ENCODE measurements at regions not wholly inside any gene's neighbourhood (a gene's known extent, or its start where the extent isn't known, plus 50 kb on each side); places are given as distances from the start of the nearest gene placed in this dataset.

DNA sequence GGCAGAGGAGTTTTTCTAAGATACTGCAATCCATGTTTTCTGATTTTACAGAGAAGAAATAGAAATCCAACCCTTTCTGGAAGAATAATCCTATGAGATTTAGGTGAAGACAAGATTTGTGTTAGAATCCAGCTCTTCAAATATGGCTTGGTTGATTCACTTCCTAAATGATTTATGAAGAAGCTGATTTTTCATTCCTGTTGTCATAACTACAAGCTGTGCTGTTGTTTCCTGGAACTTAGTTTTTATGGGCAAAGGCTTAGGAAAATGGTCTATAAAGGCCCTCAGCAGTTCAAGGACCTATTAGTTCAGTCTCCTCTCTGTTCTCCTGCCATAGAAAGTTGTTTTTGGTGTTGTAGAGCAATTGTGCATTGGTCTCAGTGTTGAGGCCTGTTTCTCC is 174.2 kb upstream of the FAM20A start:
- no peak overlapping the region for H2AFZ ChIP-seq (ENCODE audit: low read depth, low read length)
- H3K4me3 ChIP-seq (ENCODE audit: insufficient read depth in 1 of 2, low read depth in 1 of 2, low read length in 2 of 2) = no peak overlapping the region
- DNase-seq = peak; percentile 15
- no peak overlapping the region for H3K4ac ChIP-seq (ENCODE audit: low read depth in 1 of 2, low read length in 2 of 2)
- no peak overlapping the region for H3K27ac ChIP-seq (ENCODE audit: low read length, poor library complexity, severe bottlenecking)
- no peaks in the 10 kb centered on the region for H3K79me1 ChIP-seq (replicated peaks; ENCODE audit: low read length, poor library complexity, severe bottlenecking)
- no peak overlapping the region for H2BK120ac ChIP-seq (ENCODE audit: low read depth, low read length)
- no peak overlapping the region for H2AK5ac ChIP-seq (ENCODE audit: low read length, severe bottlenecking)
- H4K91ac ChIP-seq (ENCODE audit: low read length) = no peak overlapping the region
- H3K9me3 ChIP-seq (ENCODE audit: control insufficient read depth, low read length) = no peaks in the 10 kb centered on the region
- no peak overlapping the region for H2BK12ac ChIP-seq (ENCODE audit: low read length in 2 of 2)
- peak overlapping the region in 1 of 2 experiments; percentile 11 for H3K18ac ChIP-seq (ENCODE audit: low read depth in 1 of 2, low read length in 2 of 2)
- H3K9ac ChIP-seq (ENCODE audit: low read length) = peak overlapping the region; percentile 84
- H3K14ac ChIP-seq (ENCODE audit: low read length in 2 of 2) = no peak overlapping the region
- no peaks in the 10 kb centered on the region for H3K27me3 ChIP-seq (ENCODE audit: control insufficient read depth in 1 of 2, insufficient read depth in 1 of 2, low read length in 2 of 2)
- H2BK15ac ChIP-seq (ENCODE audit: low read depth, poor library complexity, severe bottlenecking) = no peak overlapping the region
- no peaks in the 10 kb centered on the region for H3K36me3 ChIP-seq (ENCODE audit: control insufficient read depth in 1 of 2, insufficient read depth in 2 of 2, low read depth in 1 of 2, low read length in 2 of 2)
- H4K8ac ChIP-seq (ENCODE audit: low read length) = peak overlapping the region; percentile 84
- H3K23ac ChIP-seq (ENCODE audit: low read length in 2 of 2) = no peak overlapping the region
- no peak overlapping the region for H2BK5ac ChIP-seq (ENCODE audit: low read depth, low read length, poor library complexity, severe bottlenecking)
- peaks cover 4% of the 10 kb centered on the region for H3K4me1 ChIP-seq (ENCODE audit: control insufficient read depth, insufficient read depth, low read depth, low read length)
- no peak overlapping the region for H3K4me2 ChIP-seq (ENCODE audit: low read length, poor library complexity, severe bottlenecking)

DNA sequence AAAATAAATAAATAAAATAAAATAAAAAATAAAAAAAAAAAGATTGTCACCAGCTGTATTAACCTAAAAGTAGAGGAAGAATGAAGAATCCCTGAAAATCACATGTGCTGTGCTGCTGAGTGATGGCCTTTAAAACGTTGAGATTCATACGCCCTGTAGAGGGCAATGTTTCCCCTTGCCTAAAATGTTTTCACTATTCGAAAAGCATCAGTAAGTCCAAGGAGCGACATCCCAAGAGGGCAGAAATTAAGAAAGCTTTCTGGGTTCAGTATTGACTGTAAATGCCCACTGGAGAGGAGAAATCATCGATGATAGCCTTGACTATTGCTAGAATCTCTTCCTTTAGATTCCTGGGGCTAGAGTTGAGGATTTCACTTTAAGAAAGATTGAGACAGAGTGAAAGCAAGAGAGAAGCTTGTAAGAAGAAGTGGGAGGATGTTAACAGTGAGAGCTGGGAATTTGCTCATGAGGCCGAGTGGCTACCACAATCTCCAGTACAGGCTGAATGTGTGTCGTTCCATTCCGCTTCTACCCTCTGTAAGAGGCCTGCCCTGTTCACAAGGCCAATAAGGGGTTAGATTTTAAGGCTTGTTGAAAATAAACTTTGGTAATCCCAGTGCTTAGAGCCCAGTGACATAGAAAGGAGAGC is 170.8 kb upstream of the FAM20A start:
- Histone ChIP-seq H2BK5ac (ENCODE audit: low read depth, low read length, poor library complexity, severe bottlenecking) (no peak overlapping the region), H3K4me3 (ENCODE audit: insufficient read depth in 1 of 2, low read depth in 1 of 2, low read length in 2 of 2) (peak overlapping the region in 1 of 2 experiments; percentile 58), H2AK5ac (ENCODE audit: low read length, severe bottlenecking) (no peak overlapping the region), H3K23ac (ENCODE audit: low read length in 2 of 2) (no peak overlapping the region), H3K4ac (ENCODE audit: low read depth in 1 of 2, low read length in 2 of 2) (no peak overlapping the region), H3K36me3 (ENCODE audit: control insufficient read depth in 1 of 2, insufficient read depth in 2 of 2, low read depth in 1 of 2, low read length in 2 of 2) (no peaks in the 10 kb centered on the region), H4K8ac (ENCODE audit: low read length) (peak overlapping the region; percentile 49), H2BK12ac (ENCODE audit: low read length in 2 of 2) (peak overlapping the region in 1 of 2 experiments; percentile 17), H3K14ac (ENCODE audit: low read length in 2 of 2) (no peak overlapping the region), H3K27ac (ENCODE audit: low read length, poor library complexity, severe bottlenecking) (no peak overlapping the region), H2BK120ac (ENCODE audit: low read depth, low read length) (no peak overlapping the region), H3K9ac (ENCODE audit: low read length) (peak overlapping the region; percentile 79), H3K4me1 (ENCODE audit: control insufficient read depth, insufficient read depth, low read depth, low read length) (peaks cover 4% of the 10 kb centered on the region), H2BK15ac (ENCODE audit: low read depth, poor library complexity, severe bottlenecking) (no peak overlapping the region), H3K27me3 (ENCODE audit: control insufficient read depth in 1 of 2, insufficient read depth in 1 of 2, low read length in 2 of 2) (no peaks in the 10 kb centered on the region), H3K18ac (ENCODE audit: low read depth in 1 of 2, low read length in 2 of 2) (no peak overlapping the region), H3K4me2 (ENCODE audit: low read length, poor library complexity, severe bottlenecking) (no peak overlapping the region), H4K91ac (ENCODE audit: low read length) (peak overlapping the region; percentile 61), H3K9me3 (ENCODE audit: control insufficient read depth, low read length) (no peaks in the 10 kb centered on the region), H2AFZ (ENCODE audit: low read depth, low read length) (no peak overlapping the region), H3K79me1 (replicated peaks; ENCODE audit: low read length, poor library complexity, severe bottlenecking) (no peaks in the 10 kb centered on the region)
- 56% methylated on average over 8 of the region's 8 CpGs for WGBS
- DNase-seq = peak; percentile 76

DNA sequence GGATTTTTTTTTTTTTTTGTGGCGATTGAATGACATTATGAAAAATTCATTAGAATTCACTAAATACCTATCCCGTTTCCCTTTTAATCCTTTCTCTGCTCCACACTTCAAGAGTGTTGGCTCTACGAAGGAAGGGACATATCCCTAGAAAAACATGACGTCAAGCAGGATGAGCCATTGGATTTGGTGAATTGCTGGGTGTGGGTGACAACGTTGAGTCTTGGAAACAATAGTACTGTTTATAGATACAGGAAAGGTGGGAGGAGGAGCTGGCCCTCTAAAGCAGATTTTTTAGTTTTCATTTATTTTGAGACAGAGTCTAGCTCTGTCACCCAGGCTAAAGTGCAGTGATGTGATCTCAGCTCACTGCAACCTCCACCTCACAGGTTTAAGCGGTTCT is 167.6 kb upstream of the FAM20A start:
- H3K4ac ChIP-seq (ENCODE audit: low read depth in 1 of 2, low read length in 2 of 2) = no peak overlapping the region
- H2BK15ac ChIP-seq (ENCODE audit: low read depth, poor library complexity, severe bottlenecking) = no peak overlapping the region
- no peak overlapping the region for H3K18ac ChIP-seq (ENCODE audit: low read depth in 1 of 2, low read length in 2 of 2)
- WGBS = 93% methylated on average over 4 of the region's 6 CpGs
- H3K9ac ChIP-seq (ENCODE audit: low read length) = no peak overlapping the region
- H2BK120ac ChIP-seq (ENCODE audit: low read depth, low read length) = no peak overlapping the region
- no peaks in the 10 kb centered on the region for H3K27me3 ChIP-seq (ENCODE audit: control insufficient read depth in 1 of 2, insufficient read depth in 1 of 2, low read length in 2 of 2)
- no peak overlapping the region for H3K14ac ChIP-seq (ENCODE audit: low read length in 2 of 2)
- no peak overlapping the region for H2AK5ac ChIP-seq (ENCODE audit: low read length, severe bottlenecking)
- H3K4me3 ChIP-seq (ENCODE audit: insufficient read depth in 1 of 2, low read depth in 1 of 2, low read length in 2 of 2) = no peak overlapping the region
- no peak overlapping the region for H4K8ac ChIP-seq (ENCODE audit: low read length)
- no peaks in the 10 kb centered on the region for H3K79me1 ChIP-seq (replicated peaks; ENCODE audit: low read length, poor library complexity, severe bottlenecking)
- no peaks in the 10 kb centered on the region for H3K4me1 ChIP-seq (ENCODE audit: control insufficient read depth, insufficient read depth, low read depth, low read length)
- H2AFZ ChIP-seq (ENCODE audit: low read depth, low read length) = no peak overlapping the region
- no peaks in the 10 kb centered on the region for H3K36me3 ChIP-seq (ENCODE audit: control insufficient read depth in 1 of 2, insufficient read depth in 2 of 2, low read depth in 1 of 2, low read length in 2 of 2)
- no peak overlapping the region for H3K23ac ChIP-seq (ENCODE audit: low read length in 2 of 2)
- H2BK12ac ChIP-seq (ENCODE audit: low read length in 2 of 2) = no peak overlapping the region
- H3K4me2 ChIP-seq (ENCODE audit: low read length, poor library complexity, severe bottlenecking) = no peak overlapping the region
- H2BK5ac ChIP-seq (ENCODE audit: low read depth, low read length, poor library complexity, severe bottlenecking) = no peak overlapping the region
- H3K9me3 ChIP-seq (ENCODE audit: control insufficient read depth, low read length) = no peaks in the 10 kb centered on the region
- H4K91ac ChIP-seq (ENCODE audit: low read length) = no peak overlapping the region
- H3K27ac ChIP-seq (ENCODE audit: low read length, poor library complexity, severe bottlenecking) = no peak overlapping the region
- DNase-seq = no peak

DNA sequence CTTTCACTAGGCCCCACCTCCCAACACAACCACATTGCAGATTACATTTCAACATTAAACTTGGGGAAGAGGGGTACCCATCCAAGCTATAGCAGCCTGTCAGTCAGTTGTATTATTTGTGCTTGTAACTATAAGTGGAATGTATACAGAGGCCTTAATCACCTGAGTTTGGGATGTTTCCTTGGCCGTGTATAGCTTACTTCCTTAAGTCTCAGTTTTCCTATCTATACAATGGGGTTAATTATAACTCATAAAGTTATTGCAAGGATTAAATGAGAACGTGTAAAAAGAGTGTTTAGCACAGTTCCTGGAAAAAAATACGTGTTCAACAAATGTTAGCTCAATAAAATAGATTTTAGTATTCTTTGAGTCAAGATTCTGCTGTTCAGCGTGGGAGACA is 165.5 kb upstream of the FAM20A start:
- no peaks in the 10 kb centered on the region for H3K9me3 ChIP-seq (ENCODE audit: control insufficient read depth, low read length)
- H3K79me1 ChIP-seq (replicated peaks; ENCODE audit: low read length, poor library complexity, severe bottlenecking) = no peaks in the 10 kb centered on the region
- no peak overlapping the region for H2AK5ac ChIP-seq (ENCODE audit: low read length, severe bottlenecking)
- no peaks in the 10 kb centered on the region for H3K36me3 ChIP-seq (ENCODE audit: control insufficient read depth in 1 of 2, insufficient read depth in 2 of 2, low read depth in 1 of 2, low read length in 2 of 2)
- DNase-seq = no peak
- no peak overlapping the region for H4K8ac ChIP-seq (ENCODE audit: low read length)
- H3K4ac ChIP-seq (ENCODE audit: low read depth in 1 of 2, low read length in 2 of 2) = no peak overlapping the region
- no peak overlapping the region for H2AFZ ChIP-seq (ENCODE audit: low read depth, low read length)
- no peak overlapping the region for H3K14ac ChIP-seq (ENCODE audit: low read length in 2 of 2)
- no peaks in the 10 kb centered on the region for H3K4me1 ChIP-seq (ENCODE audit: control insufficient read depth, insufficient read depth, low read depth, low read length)
- no peak overlapping the region for H3K23ac ChIP-seq (ENCODE audit: low read length in 2 of 2)
- 97% methylated on average over 3 of the region's 4 CpGs for WGBS
- no peak overlapping the region for H3K27ac ChIP-seq (ENCODE audit: low read length, poor library complexity, severe bottlenecking)
- H3K18ac ChIP-seq (ENCODE audit: low read depth in 1 of 2, low read length in 2 of 2) = no peak overlapping the region
- no peaks in the 10 kb centered on the region for H3K27me3 ChIP-seq (ENCODE audit: control insufficient read depth in 1 of 2, insufficient read depth in 1 of 2, low read length in 2 of 2)
- H3K9ac ChIP-seq (ENCODE audit: low read length) = no peak overlapping the region
- H2BK15ac ChIP-seq (ENCODE audit: low read depth, poor library complexity, severe bottlenecking) = no peak overlapping the region
- no peak overlapping the region for H3K4me3 ChIP-seq (ENCODE audit: insufficient read depth in 1 of 2, low read depth in 1 of 2, low read length in 2 of 2)
- H2BK12ac ChIP-seq (ENCODE audit: low read length in 2 of 2) = no peak overlapping the region
- no peak overlapping the region for H3K4me2 ChIP-seq (ENCODE audit: low read length, poor library complexity, severe bottlenecking)
- no peak overlapping the region for H2BK120ac ChIP-seq (ENCODE audit: low read depth, low read length)
- H2BK5ac ChIP-seq (ENCODE audit: low read depth, low read length, poor library complexity, severe bottlenecking) = no peak overlapping the region
- no peak overlapping the region for H4K91ac ChIP-seq (ENCODE audit: low read length)

Measured in mesenchymal stem cell (in vitro differentiated cells and primary cell).